Right atrium auricular region (tissue), 2 donors: ENCODE measurements at regions not wholly inside any gene's neighbourhood (a gene's known extent, or its start where the extent isn't known, plus 50 kb on each side); places are given as distances from the start of the nearest gene placed in this dataset.
"Not testable (repeated sequence)": the region's sequence is repeated elsewhere in the genome, so short reads cannot be mapped to it uniquely, and the experiment has no call there.

ENCODE experiments used
- DNase-seq: peaks from one replicate; pipeline ENCODE4 v3.0.0-alpha.2; 2019; ENCODE audit warnings: low spot score
- H3K27ac ChIP-seq, 2 donors: fragments of 200-600 bp; sonication (generic); 1 replicate in 1 of 2; 2 replicates in 1 of 2; pipeline ENCODE4 v1.5.1; 2016 to 2019
- H3K27me3 ChIP-seq, 2 donors: fragments of 200-600 bp; sonication (generic); one replicate each; pipeline versions ENCODE4 v1.5.1 to v1.6.0; 2017 to 2019
- H3K36me3 ChIP-seq: fragments of 200-600 bp; sonication (generic); one replicate; pipeline ENCODE4 v1.5.1; 2016
- H3K4me1 ChIP-seq, 2 donors: fragments of 200-600 bp; sonication (generic); one replicate each; pipeline versions ENCODE4 v1.5.1 to v1.6.0; 2017 to 2019
- H3K4me3 ChIP-seq, 2 donors: fragments of 200-600 bp; sonication (generic); 1 replicate in 1 of 2; 2 replicates in 1 of 2; pipeline ENCODE4 v1.5.1; 2017 to 2019; ENCODE audit warnings: mild to moderate bottlenecking in 1 of 2, moderate library complexity in 1 of 2
- H3K9me3 ChIP-seq, 2 donors: fragments of 200-600 bp; sonication (generic); one replicate each; pipeline ENCODE4 v1.5.1; 2019
- CTCF ChIP-seq, 2 donors: fragments of 200-600 bp; sonication (generic); IDR thresholded peaks; one replicate each; pipeline ENCODE4 v1.5.1; 2019; ENCODE audit warnings: antibody characterized with exemption in 2 of 2

- no peak overlapping the region for H3K4me3 ChIP-seq
- H3K27me3 ChIP-seq = no peaks in the 10 kb centered on the region
- H3K27ac ChIP-seq = no peak overlapping the region
- no peak for TF ChIP-seq CTCF (IDR thresholded peaks at IDR 0.05)
- no peaks in the 10 kb centered on the region for H3K36me3 ChIP-seq
- no peaks in the 10 kb centered on the region for H3K9me3 ChIP-seq
- H3K4me1 ChIP-seq = no peaks in the 10 kb centered on the region
- DNase-seq = no peak
These were observed 452.7 kb upstream of the CCDC179 start for GRCh38 chr11:23313001-23313400.

- Histone ChIP-seq H3K4me3 (no peak overlapping the region), H3K27ac (no peak overlapping the region), H3K27me3 (no peaks in the 10 kb centered on the region), H3K9me3 (no peaks in the 10 kb centered on the region), H3K36me3 (no peaks in the 10 kb centered on the region), H3K4me1 (no peaks in the 10 kb centered on the region)
- TF ChIP-seq CTCF (IDR thresholded peaks at IDR 0.05) = no peak
- DNase-seq = no peak
These were observed 453.9 kb upstream of the CCDC179 start for GRCh38 chr11:23314162-23314561.

GRCh38 chr11:23315286-23315685 is 455.0 kb upstream of the CCDC179 start:
- no peak for DNase-seq
- H3K27ac ChIP-seq = no peak overlapping the region
- H3K4me1 ChIP-seq = no peaks in the 10 kb centered on the region
- no peak for TF ChIP-seq CTCF (IDR thresholded peaks at IDR 0.05)
- H3K27me3 ChIP-seq = no peaks in the 10 kb centered on the region
- H3K36me3 ChIP-seq = no peaks in the 10 kb centered on the region
- H3K4me3 ChIP-seq = no peak overlapping the region
- peaks cover 0 to 3% of the 10 kb centered on the region in 2 donors for H3K9me3 ChIP-seq

GRCh38 chr11:23317816-23318215 is 457.5 kb upstream of the CCDC179 start:
- TF ChIP-seq CTCF (IDR thresholded peaks at IDR 0.05) = no peak
- DNase-seq = no peak
- H3K4me3 ChIP-seq = no peak overlapping the region
- no peaks in the 10 kb centered on the region for H3K36me3 ChIP-seq
- H3K27ac ChIP-seq = no peak overlapping the region
- no peaks in the 10 kb centered on the region for H3K27me3 ChIP-seq
- peaks cover 0 to 13% of the 10 kb centered on the region in 2 donors for H3K9me3 ChIP-seq
- no peaks in the 10 kb centered on the region for H3K4me1 ChIP-seq

- TF ChIP-seq CTCF (IDR thresholded peaks at IDR 0.05) = no peak
- Histone ChIP-seq H3K27ac (no peak overlapping the region), H3K4me1 (no peaks in the 10 kb centered on the region), H3K36me3 (no peaks in the 10 kb centered on the region), H3K9me3 (peaks cover 0 to 13% of the 10 kb centered on the region in 2 donors), H3K27me3 (no peaks in the 10 kb centered on the region), H3K4me3 (no peak overlapping the region)
- DNase-seq = no peak
These were observed 458.4 kb upstream of the CCDC179 start for GRCh38 chr11:23318670-23319069.

GRCh38 chr11:23320131-23320530 is 459.9 kb upstream of the CCDC179 start:
- TF ChIP-seq CTCF (IDR thresholded peaks at IDR 0.05) = no peak
- Histone ChIP-seq H3K4me1 (no peaks in the 10 kb centered on the region), H3K27me3 (no peaks in the 10 kb centered on the region), H3K36me3 (no peaks in the 10 kb centered on the region), H3K4me3 (no peak overlapping the region), H3K27ac (no peak overlapping the region), H3K9me3 (peaks cover 0 to 13% of the 10 kb centered on the region in 2 donors)
- DNase-seq = no peak

GRCh38 chr11:23335586-23335985 is 475.3 kb upstream of the CCDC179 start:
- not testable (repeated sequence) for H3K9me3 ChIP-seq, H3K27me3 ChIP-seq, DNase-seq, H3K4me3 ChIP-seq, H3K27ac ChIP-seq, H3K4me1 ChIP-seq, H3K36me3 ChIP-seq
